ENCODE measurements at regions not wholly inside any gene's neighbourhood (a gene's known extent, or its start where the extent isn't known, plus 50 kb on each side); places are given as distances from the start of the nearest gene placed in this dataset.
A peak's percentile ranks its signal among the peaks of the same experiment; 100 is the strongest.

- no peak for DNase-seq (ENCODE audit: low read depth, low spot score)
Observed at GRCh38 chr14:100638211-100638855, 51.1 kb upstream of the BEGAIN start.

DNA sequence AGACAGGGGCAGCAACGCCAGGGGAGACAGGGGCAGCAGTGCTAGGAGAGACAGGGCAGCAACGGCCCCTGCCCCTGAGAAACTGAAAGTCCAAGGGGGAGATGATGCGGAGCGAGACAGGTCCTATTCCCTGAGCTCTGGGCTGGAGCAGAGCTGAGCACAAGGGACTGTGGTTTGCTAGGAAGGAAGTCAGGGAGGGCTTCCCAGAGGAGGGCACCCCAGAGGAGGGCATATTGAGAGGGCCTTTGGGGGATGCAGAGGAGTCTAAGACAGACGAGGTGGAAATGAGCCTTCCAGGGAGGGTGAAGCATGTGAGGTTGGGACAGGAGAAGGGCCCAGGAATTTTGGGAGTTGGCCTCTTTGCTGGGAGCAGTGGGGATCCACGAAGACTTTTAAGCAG, 52.1 kb upstream of the BEGAIN start:
- no peak for DNase-seq (ENCODE audit: low read depth, low spot score)

- no peak for DNase-seq (ENCODE audit: low read depth, low spot score)
Observed at GRCh38 chr14:100640471-100641273, 53.5 kb upstream of the BEGAIN start.

DNA sequence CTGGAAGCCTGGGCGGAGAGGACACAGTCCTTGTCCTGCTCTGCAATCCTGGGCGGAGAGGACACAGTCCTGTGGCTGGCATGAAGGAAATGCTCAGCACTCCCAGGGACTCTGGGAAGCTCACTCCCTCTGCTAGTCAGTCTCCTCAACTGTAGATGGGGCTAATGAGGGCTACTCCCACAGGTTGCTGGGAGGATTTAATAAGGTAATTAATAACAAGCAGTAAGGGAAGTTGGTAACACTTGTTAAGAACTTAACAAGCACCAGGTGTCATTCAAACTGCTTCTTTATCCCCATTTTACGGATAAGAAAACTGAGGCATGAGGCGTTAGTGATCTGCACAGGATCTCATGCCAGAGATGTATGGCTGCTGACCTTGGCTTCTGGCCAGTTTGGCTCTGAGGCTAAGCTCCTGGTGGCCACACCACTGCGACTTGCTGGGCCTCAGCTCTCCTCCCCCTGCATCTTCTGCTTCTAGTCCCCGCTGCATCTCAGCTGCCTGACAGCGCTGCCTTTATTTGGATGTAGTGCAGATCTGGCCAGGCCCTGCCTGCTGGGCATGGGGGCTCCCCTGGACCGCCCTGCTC, 54.1 kb upstream of the BEGAIN start:
- DNase-seq (ENCODE audit: low read depth, low spot score): no peak

DNA sequence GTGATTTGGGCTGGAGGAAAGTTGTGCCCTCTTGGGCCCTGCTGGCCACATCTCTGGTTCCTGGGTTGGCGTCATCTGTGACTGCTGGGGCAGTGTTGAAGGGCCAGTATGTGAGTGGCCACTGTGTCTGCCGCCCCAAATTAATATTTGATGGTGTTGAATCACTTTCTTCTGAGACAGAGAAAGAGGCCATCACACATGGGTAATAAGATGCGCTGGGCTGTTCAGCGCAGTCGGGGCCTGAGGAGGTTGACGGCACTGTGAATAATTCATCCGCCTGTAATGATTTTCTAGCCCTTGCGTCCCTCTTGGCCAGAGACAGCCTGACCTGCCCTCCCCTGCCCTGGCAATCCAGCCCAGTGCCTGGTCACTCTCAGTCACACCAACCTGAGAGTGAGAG, 56.2 kb upstream of the BEGAIN start:
- no peak for DNase-seq (ENCODE audit: low read depth, low spot score)

DNA sequence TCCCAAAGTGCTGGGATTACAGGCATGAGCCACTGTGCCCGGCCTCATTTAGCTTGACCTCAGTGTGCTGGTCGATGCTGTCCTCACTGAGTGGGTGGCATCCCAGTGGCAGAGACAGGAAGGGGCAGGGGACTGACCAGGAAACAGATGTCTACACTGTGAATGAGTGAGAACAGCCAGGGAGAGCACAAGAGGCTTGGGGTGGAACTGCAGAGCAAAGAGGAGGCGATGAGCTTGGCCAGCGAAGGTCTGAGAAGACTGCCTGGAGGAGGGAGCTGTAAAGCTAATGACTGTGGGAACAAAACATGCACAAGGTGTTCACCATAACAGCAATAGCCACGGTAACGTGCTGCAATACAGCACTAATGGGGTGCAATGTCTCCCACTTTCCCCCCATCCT, 57.2 kb upstream of the BEGAIN start:
- no peak for DNase-seq (ENCODE audit: low read depth, low spot score)

DNA sequence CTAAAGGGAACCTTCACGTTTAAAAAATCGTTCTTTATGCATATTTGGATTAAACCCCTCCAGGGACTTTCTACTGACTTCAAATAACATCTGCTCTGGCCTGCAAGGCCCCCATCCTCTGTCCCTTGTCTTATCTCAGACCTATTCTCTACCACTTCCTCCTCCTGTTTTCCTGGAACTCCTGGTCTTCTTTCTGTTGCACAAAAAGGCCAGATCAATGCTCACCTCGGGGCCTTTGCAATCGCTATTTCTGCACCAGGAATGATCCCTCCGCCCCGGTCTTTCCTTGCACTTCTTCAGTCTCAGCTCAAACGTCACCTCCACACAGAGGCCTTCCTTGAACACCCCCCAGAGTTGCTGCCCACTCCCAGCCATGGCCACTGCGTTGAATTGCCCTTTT, 57.6 kb upstream of the BEGAIN start:
- no peak for DNase-seq (ENCODE audit: low read depth, low spot score)

DNA sequence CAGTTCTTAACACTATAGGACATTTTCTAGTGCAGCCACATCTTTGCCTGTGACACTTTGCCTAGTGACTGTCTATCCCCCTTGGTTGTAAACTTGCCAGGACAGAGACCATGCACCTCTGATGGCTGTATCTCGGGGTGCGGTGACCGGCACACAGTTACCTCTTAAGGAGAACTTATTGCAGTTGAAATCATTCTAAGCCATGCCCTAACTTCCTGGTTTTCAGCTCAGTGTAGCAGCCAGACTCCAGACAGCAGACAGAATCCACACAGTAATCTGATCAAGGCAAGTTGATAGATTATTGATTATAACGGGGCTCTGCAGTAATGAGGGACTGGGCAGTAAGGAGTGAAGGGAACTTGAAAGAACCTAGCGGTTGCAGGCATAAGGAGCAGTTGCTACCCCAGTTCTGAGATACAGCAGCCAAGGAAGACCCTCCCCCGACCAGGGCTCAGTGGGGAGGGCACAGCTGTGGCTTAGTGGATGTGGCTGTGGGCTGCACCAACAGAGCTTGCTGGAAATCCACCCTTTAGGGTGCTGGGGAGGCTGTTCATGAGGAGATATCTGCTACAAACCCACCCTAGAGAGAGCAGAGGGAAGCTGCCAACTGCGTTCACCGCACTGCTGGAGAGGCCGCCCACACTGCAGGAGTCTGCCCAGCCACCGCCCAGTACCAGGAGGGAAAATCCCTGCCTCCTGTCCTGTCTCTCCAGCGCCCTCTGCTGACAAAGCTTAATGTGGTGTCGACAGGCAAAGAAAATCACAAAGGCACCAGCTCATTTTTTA, 58.2 kb upstream of the BEGAIN start:
- peak; percentile 90 for DNase-seq (ENCODE audit: low read depth, low spot score)

- no peak for DNase-seq (ENCODE audit: low read depth, low spot score)
Observed at GRCh38 chr14:100645982-100646314, 58.7 kb upstream of the BEGAIN start.

DNA sequence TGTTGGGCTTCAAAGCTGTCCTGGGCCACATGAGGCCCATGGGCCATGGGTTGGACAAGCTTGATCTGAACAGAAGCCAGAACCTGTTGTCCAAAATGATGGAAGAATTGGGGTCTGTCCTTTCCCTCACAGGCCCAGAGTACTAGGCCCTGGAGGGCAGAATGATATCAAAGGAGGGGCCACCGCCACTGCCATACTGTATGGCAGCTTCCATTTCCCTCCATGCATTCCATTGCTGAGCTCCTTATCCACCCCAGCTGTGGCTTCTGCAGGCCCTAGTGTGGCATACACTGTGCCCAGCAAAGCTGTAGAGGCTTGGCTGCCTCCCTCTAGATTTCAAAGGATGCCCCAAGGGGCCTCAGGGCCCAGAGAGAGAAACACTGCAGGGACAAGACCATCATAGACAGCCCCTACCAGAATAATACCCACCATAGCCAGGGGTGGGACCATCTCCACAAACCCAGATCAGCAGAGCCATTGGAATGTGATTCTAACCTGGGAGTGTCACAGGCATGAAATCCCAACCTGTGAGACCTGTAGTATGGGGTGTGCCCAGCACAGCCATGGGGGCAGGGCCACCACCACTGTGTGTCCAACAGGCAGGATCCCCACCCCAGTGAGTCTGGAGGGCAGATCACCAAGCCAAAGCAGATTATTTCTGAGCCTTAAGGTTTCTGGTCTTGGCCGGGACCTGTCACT, 61.4 kb upstream of the BEGAIN start:
- DNase-seq (ENCODE audit: low read depth, low spot score): no peak

DNA sequence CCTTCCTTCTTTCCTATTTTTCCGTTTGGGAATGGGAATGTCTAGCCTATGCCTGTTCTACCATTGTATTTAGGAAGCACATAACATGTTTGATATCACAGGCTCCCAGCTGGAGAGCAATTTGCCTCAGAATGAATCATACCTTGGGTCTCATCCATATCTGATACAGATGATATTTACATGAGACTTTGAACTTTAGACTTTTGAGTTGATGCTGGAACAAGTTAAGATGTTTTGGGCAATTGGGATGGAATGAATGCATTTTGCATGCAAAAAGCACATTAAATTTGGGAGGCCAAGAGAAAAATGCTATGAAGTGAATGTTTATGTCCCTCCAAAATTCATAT, 61.9 kb upstream of the BEGAIN start:
- no peak for DNase-seq (ENCODE audit: low read depth, low spot score)

DNA sequence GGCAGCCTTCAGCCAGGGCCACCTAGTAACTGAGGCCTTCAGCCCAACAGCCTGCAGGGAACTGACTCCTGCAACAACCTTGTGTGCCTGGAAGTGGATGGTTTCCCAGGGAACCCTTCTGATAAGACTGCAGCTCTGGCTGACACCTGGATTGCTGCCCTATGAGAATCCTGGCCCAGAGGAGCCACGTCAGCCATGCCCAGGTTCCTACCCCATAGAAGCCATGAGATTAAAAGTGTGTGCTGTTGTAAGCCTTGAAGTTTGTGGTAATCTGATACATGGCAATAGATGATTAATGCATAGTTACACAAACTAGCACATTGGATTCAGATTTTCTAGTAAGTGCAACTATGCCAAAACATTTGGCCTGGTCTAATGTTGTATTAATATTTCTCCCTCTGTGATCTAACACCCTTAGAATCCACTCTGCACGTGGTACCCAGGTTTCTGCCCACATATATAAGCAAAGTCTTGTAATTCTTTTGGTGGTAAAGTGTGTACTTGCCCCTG, 64.8 kb upstream of the BEGAIN start:
- DNase-seq (ENCODE audit: low read depth, low spot score): no peak

DNA sequence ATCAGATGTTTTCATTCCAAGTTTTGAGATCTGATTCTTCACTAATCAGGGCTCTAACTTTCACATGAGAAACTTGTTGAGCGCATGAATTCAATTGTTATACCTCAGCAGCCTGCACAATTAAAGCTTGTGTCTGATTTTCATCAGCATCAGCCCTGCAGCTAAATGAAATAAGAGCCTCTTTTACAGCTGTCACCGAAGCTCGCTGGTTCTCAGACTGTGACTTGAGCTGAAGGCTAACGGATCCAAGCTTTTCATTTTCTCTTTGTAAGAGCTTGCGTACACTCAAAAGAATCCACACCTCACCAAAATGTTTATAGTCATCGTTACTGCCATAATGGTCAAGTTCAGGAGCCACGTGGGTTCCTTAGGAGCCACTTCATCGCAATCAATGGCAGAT, 65.5 kb upstream of the BEGAIN start:
- DNase-seq (ENCODE audit: low read depth, low spot score): no peak

GRCh38 chr14:100653409-100653808, 66.2 kb upstream of the BEGAIN start:
- peak; percentile 37 for DNase-seq (ENCODE audit: low read depth, low spot score)

- no peak for DNase-seq (ENCODE audit: low read depth, low spot score)
Observed at GRCh38 chr14:100654025-100654813, 67.0 kb upstream of the BEGAIN start.

DNA sequence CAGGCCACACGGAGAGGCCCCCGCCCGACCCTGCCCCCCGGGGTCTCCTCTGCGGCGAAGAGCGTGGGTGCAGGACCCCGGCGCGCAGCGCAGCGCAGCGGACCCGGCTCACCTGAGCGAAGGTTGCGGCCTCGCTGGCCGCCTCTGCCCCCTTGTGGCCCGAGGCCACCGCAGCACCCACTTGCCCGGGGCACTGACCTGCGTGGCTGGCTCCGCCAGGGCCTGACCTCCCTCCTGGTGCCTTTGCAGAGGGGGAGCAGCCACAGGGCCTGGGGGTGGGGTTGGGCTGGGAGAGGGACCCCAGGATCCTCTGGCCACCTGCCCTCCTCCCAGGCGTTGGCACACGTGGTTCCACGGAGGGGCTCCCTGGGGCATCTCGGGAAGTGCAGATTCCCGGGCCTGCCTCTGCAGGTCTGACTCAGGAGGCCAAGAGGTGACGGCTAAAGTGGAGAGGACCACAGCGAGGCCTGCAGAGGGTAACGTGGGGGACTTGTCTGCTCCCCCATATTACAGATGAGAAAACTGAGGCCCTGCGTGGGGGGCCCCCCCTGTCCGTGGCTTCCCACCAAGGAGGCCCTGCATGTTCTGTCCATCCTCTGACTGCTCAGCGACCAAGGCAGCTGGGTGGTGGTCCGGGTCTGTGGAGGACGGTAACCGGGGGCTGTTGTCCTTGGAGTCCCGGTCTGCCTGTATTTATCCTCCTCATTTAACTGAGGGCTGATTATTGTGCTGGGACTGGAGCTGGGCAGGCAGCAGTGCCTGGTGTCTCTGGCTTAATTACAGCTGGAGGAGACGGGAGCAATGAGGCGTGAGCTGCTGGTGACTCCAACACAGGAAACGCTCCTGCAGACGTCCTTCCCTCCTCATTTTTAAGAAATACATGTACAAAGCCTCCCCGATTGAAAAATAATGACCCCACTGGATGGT, 67.9 kb upstream of the BEGAIN start:
- DNase-seq (ENCODE audit: low read depth, low spot score): peak; percentile 48

- no peak for DNase-seq (ENCODE audit: low read depth, low spot score)
Observed at GRCh38 chr14:100655741-100656085, 68.5 kb upstream of the BEGAIN start.

- DNase-seq (ENCODE audit: low read depth, low spot score): no peak
Observed at GRCh38 chr14:100656996-100657395, 69.7 kb upstream of the DLK1 start.

GRCh38 chr14:100657780-100658179, 68.9 kb upstream of the DLK1 start:
- DNase-seq (ENCODE audit: low read depth, low spot score): no peak
